ENCODE measurements at regions not wholly inside any gene's neighbourhood (a gene's known extent, or its start where the extent isn't known, plus 50 kb on each side); places are given as distances from the start of the nearest gene placed in this dataset.
"Not testable (repeated sequence)": the region's sequence is repeated elsewhere in the genome, so short reads cannot be mapped to it uniquely, and the experiment has no call there.

DNA sequence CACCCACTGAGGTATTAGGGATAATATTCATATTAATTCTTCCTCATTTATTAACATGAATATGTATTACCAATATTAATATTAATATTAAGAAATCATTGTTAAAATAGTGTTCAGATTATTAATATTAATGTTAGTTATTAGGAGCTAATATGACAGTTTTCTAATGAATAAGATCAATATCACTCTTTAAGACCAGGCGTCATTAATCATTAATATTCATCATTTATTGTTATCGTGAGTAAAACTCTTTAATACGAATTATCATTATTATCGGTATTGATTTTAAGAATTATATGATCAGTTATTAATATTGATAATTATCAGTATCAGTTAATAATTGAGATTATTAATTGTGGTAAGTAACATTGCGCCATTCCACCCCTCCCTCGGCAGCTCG is 101.0 kb upstream of the HMX1 start:
- not testable (repeated sequence) for DNase-seq

DNA sequence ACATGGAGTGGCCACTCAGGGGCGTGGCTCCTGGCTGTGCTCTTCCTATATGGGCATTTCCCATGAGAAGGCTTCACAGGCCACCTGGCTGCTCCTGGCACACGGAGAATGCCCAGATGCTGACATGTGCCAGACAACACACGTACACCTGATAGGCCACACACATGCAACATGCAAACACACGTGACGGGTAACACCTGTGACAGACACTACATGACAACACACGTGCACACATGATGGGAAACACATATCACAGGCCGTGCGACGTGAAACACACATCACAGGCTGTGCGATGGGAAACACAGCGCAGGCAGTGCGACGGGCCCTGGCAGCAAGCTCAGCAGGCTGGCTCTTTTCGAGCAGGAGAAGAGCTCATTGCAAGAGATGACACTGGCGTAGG is 94.3 kb upstream of the HMX1 start:
- not testable (repeated sequence) for DNase-seq

DNA sequence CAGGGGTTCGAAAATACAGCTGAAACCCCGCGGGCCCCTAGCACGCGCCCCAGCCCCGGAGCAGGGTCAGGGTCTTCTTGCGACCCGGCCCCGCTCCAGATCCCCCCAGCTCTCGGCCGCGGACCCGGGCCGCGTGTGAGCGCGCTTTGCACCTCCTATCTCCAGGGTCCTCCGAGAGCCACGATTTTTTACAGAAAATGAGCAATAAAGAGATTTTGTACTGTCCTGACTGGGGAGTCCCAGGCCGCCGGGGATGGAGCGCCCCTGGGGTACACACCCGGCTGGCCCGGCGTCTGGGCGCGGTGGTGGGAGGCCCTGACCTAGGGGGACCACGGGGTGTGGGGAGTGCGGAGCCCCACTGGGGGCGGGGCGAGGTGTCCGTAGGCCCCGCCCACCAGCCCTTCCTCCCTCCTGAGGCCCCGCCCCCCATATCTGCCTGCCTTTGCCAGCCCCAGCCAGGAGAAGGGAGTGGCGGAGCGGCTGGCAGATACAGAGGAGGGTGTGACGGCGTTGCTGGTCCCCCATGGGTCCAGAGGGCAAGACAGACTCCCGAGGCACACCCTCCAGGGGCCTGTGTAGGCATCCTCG is 92.7 kb upstream of the HMX1 start:
- DNase-seq: not testable (repeated sequence)

DNA sequence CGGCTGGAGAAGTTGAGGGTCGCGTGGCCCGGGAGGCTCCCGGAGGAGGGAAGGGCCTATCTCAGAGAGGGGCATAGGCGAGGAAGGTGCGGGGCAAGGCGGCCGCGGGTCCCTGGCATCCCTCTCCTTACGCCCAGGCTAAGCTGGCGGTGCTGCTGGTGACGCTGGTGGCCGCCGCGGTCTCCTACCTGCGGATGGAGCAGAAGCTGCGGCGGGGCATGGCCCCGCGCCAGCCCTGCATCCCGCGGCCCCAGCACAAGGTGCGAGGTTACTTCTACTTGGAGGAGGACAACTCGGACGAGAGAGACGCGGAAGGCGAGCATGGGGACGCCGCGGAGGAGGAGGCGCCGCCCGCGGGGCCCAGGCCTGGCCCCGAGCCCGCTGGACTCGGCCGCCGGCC is 91.9 kb upstream of the HMX1 start:
- not testable (repeated sequence) for DNase-seq

DNA sequence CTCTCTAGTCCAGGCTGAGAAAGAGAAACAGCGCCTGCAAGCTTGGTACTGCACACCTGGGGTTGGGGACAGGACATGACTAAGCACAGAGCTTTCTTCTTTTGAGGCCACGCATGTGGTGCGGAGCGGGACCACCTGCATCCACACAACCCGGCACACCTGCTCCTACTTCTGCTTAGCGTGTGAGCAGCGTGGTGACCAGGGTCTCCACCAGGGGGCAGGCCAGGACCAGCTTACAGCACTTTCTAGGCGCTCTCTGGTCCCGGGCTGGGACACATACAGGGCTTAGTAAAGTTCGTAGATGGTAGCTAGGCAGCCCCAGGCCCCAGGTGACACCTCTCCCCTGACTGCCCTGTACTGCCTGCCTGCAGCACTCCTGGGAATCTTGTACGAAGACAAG is 89.7 kb upstream of the HMX1 start:
- peak; percentile 66 to 69 for DNase-seq

DNA sequence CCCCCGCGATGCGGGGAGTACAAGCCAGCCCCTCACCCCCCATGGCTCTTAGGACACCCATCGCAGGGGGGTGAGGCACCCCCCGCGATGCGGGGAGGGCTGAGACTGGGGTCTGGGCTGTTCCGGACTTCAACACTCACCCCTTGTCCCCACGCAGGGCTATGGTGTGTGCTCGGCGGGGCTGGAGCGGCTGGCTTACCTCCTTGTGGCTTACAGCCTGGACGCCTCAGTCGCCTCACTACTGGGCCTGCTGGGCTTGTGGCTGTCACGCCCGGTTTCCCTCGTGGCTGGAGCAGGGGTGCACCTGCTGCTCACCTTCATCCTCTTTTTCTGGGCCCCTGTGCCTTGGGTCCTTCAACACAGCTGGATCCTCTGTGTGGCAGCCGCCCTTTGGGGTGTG is 87.8 kb upstream of the HMX1 start:
- not testable (repeated sequence) for DNase-seq

DNA sequence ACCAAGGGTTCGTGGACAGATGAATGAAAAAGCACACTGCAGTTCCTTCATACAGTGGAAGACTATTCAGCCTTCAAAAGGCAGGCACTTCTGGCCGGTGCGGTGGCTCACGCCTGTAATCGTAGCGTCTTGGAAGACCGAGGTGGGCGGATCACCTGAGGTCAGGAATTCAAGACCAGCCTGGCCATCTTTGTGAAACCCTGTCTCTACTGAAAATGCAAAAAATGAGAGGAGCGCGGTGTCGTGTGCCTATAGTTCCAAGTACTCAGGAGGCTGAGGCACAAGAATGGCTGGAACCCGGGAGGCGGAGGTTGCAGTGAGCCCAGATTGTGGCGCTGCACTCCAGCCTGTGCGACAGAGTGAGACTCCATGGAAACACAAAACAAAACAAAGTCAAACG is 82.4 kb upstream of the HMX1 start:
- not testable (repeated sequence) for DNase-seq

DNA sequence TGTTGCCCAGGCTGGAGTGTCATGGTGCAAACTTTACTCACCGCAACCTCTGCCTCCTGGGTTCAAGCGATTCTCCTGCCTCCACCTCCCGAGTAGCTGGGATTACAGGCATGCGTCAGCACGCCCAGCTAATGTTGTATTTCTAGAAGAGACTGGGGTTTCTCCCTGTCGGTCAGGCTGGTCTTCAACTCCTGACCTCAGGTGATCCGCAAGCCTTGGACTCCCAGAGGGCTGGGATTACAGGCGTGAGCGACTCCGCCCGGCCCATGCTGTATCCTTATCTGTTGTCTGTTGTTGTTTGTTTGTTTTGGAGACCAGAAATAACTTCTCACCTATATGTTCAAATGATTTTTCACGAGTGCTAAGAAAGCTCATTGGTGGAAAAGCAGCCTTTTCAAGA is 81.2 kb upstream of the HMX1 start:
- not testable (repeated sequence) for DNase-seq

DNA sequence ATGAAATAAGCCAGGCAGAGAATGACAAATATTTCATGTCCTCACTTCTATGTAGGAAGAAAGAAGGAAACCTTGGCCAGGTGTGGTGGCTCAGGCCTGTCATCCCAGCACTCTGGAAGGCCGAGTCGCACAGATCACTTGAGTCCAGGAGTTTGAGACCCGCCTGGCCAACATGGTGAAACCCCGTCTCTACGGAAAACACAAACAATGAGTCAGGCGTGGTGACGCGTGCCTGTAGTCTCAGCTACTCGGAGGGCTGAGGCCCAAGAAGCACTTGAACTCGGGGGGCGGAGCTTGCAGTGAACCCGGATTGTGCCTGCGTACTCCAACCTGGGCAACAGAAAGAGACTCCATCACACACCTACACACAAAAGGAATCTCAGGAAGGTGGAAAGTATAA is 80.5 kb upstream of the HMX1 start:
- DNase-seq: not testable (repeated sequence)

DNA sequence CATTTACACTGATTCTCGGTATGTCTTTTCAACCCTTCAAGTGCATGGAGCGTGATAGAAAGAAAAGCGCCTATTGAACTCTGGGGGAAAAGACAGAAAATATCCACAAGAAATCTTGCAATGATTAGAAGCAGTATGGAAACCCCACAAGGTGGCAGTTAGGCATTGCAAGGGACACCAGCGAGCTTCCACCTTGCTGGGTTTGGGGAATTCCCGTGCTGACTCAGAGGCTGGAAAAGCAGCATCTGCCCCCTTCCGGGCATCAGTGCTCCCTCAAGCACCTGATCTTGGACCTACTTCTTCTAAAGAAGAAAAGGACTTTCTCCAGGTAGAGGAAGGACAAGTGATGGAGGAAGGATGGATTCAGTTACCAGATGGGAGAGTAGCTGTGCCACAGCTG is 73.9 kb upstream of the HMX1 start:
- DNase-seq: not testable (repeated sequence)

DNA sequence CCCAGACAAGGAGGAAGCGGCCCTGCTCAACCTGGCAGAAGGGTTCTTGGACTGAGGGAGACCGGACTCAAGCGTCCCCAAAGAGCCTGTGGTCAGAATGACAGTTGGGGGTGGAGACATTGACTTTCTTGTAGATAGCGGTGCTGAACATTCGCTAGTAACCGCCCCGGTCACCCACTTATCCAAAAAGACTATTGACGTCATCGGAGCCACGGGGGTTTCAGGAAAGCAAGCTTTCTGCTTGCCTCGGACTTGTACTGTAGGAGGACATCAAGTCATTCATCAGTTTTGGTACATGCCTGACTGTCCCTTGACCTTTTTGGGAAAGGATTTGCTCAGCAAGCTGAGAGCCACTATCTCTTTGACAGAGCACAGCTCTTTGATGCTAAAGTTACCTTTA is 71.7 kb upstream of the HMX1 start:
- not testable (repeated sequence) for DNase-seq

DNA sequence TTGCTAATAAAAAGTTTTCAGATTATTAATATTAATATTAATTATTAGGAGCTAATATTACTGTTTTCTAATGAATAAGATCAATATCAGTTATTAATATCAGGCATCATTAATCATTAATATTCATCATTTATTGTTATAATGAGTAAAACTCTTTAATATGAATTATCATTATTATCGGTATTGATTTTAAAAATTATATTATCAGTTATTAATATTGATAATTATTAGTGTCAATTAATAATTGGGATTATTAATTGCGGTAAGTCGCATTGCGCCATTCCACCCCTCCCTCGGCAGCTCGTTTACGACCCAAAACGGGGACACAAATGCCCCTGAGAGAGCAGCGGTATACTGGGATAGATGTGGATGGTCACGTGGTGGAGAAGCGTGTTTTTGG is 70.4 kb upstream of the HMX1 start:
- not testable (repeated sequence) for DNase-seq

DNA sequence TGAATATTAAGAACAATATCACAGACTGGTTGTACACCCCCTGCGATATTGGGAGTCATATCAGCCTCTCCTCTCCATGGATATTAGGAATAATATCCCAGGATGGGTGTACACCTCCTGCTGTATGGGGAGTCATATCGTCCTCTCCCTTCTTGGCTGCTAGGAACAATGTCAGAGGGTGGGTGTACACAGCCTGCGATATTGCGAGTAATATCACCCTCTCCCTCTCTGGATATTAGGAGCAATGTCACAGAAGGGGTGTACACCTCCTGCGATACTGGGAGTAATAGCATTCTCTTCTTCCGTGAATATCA is 69.8 kb upstream of the HMX1 start:
- not testable (repeated sequence) for DNase-seq

DNA sequence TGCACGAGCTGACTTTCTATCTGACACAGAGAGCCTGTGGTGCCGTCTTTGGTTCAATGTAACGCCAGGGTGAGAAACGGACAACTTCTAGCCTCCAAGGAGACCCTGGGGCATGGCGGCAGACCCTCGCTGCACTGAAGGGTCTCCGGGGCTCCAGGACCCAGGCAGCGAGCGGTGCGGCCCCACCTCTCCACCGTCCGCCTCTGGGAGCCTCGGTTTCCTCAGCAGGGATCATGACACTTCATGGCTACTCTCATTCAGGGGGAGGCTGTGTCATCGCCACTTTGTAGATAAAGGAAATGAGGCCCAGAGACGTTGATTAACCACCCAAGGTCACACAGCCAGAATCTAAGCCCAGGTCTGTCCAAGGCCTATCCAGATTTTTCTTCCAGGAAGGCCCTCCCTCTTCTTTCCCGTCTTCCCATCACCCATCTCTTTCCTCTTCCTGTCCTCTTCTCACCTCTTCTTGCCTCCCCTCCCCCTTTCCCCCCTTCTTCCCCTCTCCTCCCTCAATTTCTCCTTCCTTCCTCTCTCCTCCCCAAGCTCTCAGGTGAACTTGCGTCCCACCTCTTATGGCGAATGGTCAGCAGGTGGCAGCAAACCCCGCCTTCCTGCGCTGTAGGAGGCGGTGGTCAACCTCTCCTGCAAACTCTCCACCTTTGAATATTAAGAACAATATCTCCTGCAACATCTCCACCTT is 69.3 kb upstream of the HMX1 start:
- DNase-seq: no peak

DNA sequence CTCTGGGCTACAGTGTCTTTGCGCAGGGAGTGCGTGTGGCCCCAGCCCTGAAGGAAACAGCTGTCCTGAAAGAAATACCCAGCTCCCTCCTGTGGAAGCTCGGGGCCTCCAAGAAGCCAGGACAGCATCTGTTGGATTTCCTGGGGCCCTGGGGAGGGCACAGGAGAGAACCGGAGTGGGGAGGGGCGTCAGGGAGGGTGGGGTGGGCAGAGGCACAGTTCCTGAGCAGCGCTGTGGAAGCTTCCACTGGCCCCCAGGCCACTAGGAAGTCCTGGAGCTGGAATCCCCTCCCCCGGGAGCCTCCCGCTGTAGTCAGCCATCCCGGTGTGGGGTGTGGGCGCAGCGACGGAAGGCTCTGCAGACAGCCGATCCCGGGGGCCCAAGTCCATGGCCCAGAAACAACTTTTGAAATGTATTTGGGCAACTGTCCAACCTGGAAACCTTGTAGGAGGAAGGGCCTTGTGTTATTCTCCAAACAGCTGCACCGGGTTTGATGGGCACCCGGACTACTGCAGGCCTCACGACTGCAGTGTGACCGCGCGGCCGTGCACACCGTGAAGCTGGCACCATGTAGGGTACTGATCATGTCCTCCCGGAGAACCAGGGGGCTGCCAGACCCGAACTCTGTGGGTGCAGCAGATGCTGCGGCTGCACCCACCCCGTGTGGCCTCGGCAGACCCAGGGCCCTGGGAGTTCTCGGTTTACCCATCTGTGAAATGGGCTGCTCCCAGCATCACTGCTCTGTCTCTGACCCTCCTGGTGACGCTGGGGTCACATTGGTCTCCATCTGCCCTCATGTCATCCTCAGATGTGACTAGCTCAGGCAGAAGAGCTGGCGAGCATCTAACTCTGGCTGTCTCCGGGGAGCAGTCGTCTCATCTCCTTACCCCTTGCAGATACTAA is 68.5 kb upstream of the HMX1 start:
- DNase-seq: no peak

DNA sequence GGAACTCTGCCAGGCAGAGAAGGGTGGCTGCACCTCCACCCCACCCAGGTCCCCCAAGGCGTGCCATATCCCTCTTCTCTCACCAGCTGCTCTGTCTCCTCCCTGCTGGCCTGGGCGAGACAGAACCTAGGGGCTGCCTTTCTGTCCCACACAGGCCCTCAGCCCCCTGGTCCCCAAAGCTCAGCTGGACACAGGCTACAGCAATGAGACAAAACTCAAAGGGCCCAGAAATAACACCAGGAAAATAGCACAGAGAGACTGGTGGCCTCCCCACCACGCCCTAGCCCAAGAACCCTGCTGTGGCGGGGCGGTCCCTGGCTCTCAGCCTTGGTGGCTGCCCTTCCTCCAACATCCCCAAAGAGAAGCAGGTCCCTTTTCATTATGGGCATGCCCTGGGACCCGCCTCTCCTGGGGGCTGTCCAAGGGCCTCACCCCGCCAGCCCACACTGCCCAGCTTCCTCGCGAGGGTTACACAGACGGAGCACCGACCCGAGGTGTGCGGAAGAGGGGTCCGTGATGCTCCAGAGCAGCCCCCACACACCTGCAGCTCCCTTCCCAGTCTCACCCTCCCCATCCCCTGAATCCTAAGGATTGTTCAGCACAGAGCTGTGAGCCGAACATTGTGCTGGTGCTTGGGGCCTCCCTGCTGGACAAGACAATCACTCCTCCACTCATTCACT is 67.7 kb upstream of the HMX1 start:
- no peak for DNase-seq

DNA sequence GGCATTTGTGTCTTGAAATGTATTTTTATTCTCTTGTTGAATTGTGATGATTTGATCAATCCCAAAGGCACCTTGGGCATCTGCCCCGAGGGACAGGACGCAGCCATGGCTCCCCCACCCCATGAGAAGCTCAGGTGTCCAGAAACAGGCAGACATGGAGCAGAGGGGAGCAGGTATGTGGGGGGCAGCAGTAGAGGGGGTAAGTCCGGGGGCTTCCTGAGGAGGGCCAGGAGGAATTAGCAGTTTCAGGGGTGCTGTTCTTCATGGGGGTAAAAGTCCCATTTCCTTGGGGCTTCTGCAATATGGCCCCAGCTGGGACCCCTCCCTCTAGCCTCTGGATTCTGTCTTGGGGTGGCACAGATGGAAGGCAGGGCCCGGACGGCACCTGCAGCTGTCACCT is 67.0 kb upstream of the HMX1 start:
- DNase-seq: no peak

DNA sequence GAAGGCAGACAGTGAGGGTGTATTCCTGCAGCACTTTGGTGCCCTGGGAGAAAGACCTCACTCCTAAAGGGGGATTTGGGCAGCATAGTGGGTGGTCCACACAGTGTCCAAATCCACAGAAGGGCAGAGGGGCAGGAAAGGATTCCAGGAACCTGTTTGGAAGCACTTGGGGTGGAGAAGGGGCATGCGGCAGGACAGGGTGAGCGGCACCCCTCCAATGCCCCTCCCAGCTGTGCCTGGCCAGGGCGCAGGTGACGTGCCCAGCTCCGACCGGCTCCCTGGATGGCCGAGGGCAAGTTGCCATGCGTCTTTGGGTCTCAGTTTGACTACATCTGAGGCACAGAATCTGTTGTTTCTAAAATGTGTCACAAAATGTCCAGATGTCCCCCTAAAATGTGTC is 66.5 kb upstream of the HMX1 start:
- no peak for DNase-seq

DNA sequence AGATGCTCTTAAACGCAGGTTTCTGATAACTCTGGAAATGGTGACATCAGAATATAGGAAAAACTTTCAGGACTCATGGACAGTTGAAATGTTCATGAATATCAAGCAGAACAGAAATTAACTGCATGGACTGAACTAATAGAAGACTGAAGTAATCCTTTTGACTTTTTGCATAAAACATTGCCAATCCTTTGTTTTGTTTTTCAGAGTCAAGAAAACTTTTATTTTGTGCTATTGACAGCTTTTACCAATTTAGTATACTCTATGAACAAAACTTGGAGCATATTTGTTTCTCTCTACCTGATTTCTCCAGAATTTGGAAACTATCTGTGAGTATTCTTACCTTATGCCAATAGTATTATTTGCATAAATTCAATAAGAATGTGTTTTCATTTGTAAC is 61.2 kb upstream of the HMX1 start:
- no peak for DNase-seq

DNA sequence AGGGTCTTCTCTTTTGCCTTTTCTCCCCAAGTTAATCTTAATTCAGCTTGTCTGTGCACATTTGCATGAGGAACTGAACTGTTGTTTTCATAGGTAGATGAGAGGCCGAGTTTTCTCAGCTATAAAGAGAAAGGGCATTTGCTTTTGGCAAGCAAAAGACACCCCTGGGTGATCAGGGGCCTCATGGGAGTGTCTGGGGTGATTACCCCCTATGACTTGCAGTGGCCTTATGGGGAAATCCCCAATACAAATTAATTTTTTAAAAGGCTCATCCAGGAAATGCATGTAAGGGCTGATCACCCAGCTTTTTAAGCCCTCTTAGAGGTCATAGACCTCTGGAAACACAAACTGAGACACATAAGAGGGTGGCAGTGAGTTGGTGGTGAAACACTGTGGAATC is 56.4 kb upstream of the HMX1 start:
- no peak for DNase-seq

DNA sequence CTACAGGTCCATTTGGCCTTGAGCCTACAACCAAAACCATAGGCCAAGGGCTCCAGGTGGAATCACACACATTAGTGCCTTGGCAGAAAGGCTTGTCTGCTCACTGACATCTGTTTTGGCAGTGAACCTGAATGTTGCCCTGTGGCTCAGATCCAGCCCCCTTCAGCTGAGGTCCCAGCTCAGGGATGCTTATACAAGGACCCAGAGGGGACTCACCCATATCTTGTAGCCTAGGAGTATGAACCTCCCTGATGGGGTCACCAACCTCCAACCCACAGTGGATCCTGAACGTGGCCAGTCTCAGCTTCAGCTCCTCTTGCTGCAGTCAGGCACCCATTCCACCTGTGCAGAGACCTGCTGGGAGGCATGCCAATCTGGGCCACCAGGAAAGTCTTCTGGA is 50.8 kb upstream of the HMX1 start:
- no peak for DNase-seq

DNA sequence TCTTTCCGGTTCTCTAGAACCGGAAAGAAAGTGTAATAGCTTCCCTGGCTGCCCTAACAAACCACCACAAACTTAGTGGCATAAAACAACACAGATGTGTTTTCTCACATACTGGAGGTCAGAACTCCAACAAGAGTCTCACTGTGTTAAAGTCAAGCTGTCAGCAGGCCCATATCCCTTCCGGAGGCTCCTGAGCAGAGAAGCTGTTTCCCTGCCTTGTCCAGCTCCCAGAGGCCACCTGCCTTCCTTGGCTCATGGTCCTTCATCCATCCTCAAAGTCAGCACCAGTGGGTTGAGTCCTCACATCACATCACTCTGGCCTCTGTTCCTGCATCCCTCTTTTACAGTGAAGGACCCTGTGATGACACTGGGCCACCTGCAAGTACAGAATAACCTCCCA is 49.8 kb upstream of the HMX1 start:
- no peak for DNase-seq
